ENCODE measurements at regions not wholly inside any gene's neighbourhood (a gene's known extent, or its start where the extent isn't known, plus 50 kb on each side); places are given as distances from the start of the nearest gene placed in this dataset.
A peak's percentile ranks its signal among the peaks of the same experiment; 100 is the strongest.

DNA sequence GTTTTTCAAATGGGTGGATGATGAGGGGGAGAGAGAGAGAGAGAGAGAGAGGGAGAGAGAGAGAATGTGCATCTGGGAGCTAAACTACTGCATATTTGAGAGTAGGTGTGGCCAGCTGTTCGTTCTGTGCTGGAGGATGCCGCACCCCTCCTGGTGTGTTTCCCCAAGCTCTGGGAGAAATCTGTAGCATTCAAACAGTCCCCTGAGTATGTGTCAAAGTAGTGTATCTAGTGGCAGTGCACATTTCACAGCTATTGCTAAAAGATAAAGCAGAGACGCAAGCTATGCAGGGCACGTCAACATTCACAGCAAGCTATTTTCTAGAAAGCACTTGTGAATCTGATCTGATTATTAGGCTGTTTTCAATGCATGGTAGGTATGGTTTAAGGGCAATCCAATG is 83.5 kb upstream of the LIMCH1 start:
- peak overlapping the region; percentile 18 for H3K27ac Mint-ChIP-seq

GRCh38 chr4:41455206-41455605 is 82.8 kb upstream of the LIMCH1 start:
- H3K36me3 Mint-ChIP-seq: peaks cover under 1% of the 10 kb centered on the region
- H3K4me3 Mint-ChIP-seq: no peak overlapping the region
- peaks cover 27% of the 10 kb centered on the region for H3K4me1 Mint-ChIP-seq
- peaks cover 2% of the 10 kb centered on the region for H3K9me3 Mint-ChIP-seq
- TF ChIP-seq, protein P1, sequence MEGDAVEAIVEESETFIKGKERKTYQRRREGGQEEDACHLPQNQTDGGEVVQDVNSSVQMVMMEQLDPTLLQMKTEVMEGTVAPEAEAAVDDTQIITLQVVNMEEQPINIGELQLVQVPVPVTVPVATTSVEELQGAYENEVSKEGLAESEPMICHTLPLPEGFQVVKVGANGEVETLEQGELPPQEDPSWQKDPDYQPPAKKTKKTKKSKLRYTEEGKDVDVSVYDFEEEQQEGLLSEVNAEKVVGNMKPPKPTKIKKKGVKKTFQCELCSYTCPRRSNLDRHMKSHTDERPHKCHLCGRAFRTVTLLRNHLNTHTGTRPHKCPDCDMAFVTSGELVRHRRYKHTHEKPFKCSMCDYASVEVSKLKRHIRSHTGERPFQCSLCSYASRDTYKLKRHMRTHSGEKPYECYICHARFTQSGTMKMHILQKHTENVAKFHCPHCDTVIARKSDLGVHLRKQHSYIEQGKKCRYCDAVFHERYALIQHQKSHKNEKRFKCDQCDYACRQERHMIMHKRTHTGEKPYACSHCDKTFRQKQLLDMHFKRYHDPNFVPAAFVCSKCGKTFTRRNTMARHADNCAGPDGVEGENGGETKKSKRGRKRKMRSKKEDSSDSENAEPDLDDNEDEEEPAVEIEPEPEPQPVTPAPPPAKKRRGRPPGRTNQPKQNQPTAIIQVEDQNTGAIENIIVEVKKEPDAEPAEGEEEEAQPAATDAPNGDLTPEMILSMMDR (IDR thresholded peaks at IDR 0.05; ENCODE audit: unreplicated experiment): no peak
- H3K27ac Mint-ChIP-seq: no peak overlapping the region
- DNase-seq (ENCODE audit: low spot score in 2 of 2, unreplicated experiment in 2 of 2): no peak
- no peaks in the 10 kb centered on the region for H3K27me3 Mint-ChIP-seq (ENCODE audit: low read depth)

More for the DNA sequence above, 83.5 kb upstream of the LIMCH1 start:
- TF ChIP-seq, protein P1 (IDR thresholded peaks at IDR 0.05; ENCODE audit: unreplicated experiment): no peak
- H3K27me3 Mint-ChIP-seq (ENCODE audit: low read depth): no peaks in the 10 kb centered on the region
- peaks cover 2% of the 10 kb centered on the region for H3K36me3 Mint-ChIP-seq
- no peak for DNase-seq (ENCODE audit: low spot score in 2 of 2, unreplicated experiment in 2 of 2)
- H3K9me3 Mint-ChIP-seq: peaks cover 4% of the 10 kb centered on the region
- H3K4me1 Mint-ChIP-seq: peaks cover 27% of the 10 kb centered on the region
- H3K4me3 Mint-ChIP-seq: no peak overlapping the region

DNA sequence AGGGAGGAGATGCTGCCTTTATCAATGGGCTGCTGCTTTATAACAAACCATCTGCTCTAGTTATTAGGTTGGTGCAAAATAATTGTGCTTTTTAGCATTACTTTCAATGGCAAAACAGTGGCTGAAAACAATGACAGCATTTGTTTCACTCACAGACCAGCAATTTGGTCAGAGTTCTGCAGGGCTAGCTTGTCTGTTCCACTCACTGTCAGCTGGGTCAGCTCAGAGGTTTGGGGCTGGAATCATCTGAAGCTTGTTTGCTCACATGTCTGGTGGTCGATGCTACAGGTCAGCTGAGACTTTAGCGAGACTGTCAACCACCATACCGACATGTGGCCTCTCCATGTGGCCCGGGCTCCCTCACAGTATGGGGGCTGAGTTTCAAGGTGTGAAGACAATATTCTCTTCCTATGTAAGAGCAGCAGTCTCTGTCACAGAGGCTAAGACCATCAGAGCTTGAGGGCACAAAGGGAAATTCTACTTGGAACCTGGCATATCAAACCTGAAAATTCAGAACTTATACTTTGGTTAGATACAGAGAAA is 81.3 kb upstream of the LIMCH1 start:
- no peak for DNase-seq (ENCODE audit: low spot score in 2 of 2, unreplicated experiment in 2 of 2)
- TF ChIP-seq, protein P1 (IDR thresholded peaks at IDR 0.05; ENCODE audit: unreplicated experiment): no peak
- H3K4me1 Mint-ChIP-seq: peaks cover 27% of the 10 kb centered on the region
- H3K4me3 Mint-ChIP-seq: no peak overlapping the region
- H3K36me3 Mint-ChIP-seq: no peaks in the 10 kb centered on the region
- H3K27me3 Mint-ChIP-seq (ENCODE audit: low read depth): no peaks in the 10 kb centered on the region
- no peak overlapping the region for H3K27ac Mint-ChIP-seq
- H3K9me3 Mint-ChIP-seq: no peaks in the 10 kb centered on the region

GRCh38 chr4:41458689-41459088 is 79.3 kb upstream of the LIMCH1 start:
- H3K36me3 Mint-ChIP-seq: no peaks in the 10 kb centered on the region
- H3K9me3 Mint-ChIP-seq: no peaks in the 10 kb centered on the region
- H3K4me1 Mint-ChIP-seq: peaks cover 29% of the 10 kb centered on the region
- TF ChIP-seq, protein P1 (IDR thresholded peaks at IDR 0.05; ENCODE audit: unreplicated experiment): no peak
- no peak for DNase-seq (ENCODE audit: low spot score in 2 of 2, unreplicated experiment in 2 of 2)
- H3K27me3 Mint-ChIP-seq (ENCODE audit: low read depth): no peaks in the 10 kb centered on the region
- no peak overlapping the region for H3K27ac Mint-ChIP-seq
- H3K4me3 Mint-ChIP-seq: no peak overlapping the region

DNA sequence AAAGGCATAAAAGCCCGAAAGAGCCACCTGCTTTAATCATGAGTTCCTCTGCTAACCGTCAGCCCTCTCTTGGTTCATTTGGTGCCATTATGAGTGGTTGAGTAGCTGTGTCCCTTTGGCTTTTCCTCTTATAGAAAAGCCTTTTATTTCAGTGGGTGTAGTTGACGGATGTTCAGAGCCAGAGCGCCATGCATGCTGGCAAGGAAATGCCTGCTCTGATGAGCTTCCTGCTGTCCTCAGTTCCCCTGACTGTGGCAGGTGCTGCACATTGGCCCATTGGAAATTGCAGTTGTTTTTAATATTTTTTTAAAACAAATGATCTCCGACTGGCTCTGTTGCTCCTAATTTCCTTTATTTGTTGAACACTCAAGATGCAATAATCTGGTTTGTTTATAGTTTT is 77.3 kb upstream of the LIMCH1 start:
- no peaks in the 10 kb centered on the region for H3K9me3 Mint-ChIP-seq
- DNase-seq (ENCODE audit: low spot score in 2 of 2, unreplicated experiment in 2 of 2): no peak
- H3K4me1 Mint-ChIP-seq: peaks cover 23% of the 10 kb centered on the region
- no peaks in the 10 kb centered on the region for H3K36me3 Mint-ChIP-seq
- no peak overlapping the region for H3K4me3 Mint-ChIP-seq
- TF ChIP-seq, protein P1 (IDR thresholded peaks at IDR 0.05; ENCODE audit: unreplicated experiment): no peak
- H3K27me3 Mint-ChIP-seq (ENCODE audit: low read depth): no peaks in the 10 kb centered on the region
- H3K27ac Mint-ChIP-seq: no peak overlapping the region

Data from mesothelial cell of epicardium (in vitro differentiated cells).